T-cell (primary cell): ENCODE measurements at regions not wholly inside any gene's neighbourhood (a gene's known extent, or its start where the extent isn't known, plus 50 kb on each side); places are given as distances from the start of the nearest gene placed in this dataset.

Experiments
- ATAC-seq, 4 experiments: fragments of 200-7000 bp in 3 of 4; fragments of 150-1000 bp in 1 of 4; cut with Tn5 transposase; replicated peaks in 1 of 4; 1 replicate in 3 of 4; 2 replicates in 1 of 4; pipeline ENCODE4 v1.10.0; 2021; ENCODE audit warnings: moderate library complexity in 3 of 4, mild to moderate bottlenecking in 2 of 4, moderate number of reproducible peaks in 1 of 4
- CTCF ChIA-PET, 2 donors: fragments of 300-600 bp; sonication (Branson Sonifier 250); formaldehyde crosslinking; loops; one replicate each; lab custom pipeline; 2022; ENCODE audit warnings: antibody characterized with exemption in 2 of 2; lab: Charles Lee
- POLR2A ChIA-PET, 2 donors: fragments of 300-600 bp; sonication (Branson Sonifier 250); formaldehyde crosslinking; loops; one replicate each; lab custom pipeline; 2022; ENCODE audit warnings: antibody characterized with exemption in 2 of 2; lab: Charles Lee
- DNase-seq, 35 experiments: peaks; one replicate each; pipeline versions ENCODE4 v3.0.0 to v3.0.0-alpha.2; 2013 to 2023
- H3K27ac ChIP-seq: one replicate; pipeline ENCODE4 v1.5.1; 2013; ENCODE audit warnings: low read length
- H3K27me3 ChIP-seq, 2 experiments: replicated peaks in 1 of 2; 1 replicate in 1 of 2; 2 replicates in 1 of 2; pipeline versions ENCODE4 v1.6.1 to v1.7.0; 2013; ENCODE audit warnings: low read length in 1 of 2, mixed read lengths in 1 of 2; ENCODE audit not compliant: control insufficient read depth in 2 of 2, insufficient read depth in 2 of 2; ENCODE audit errors: extremely low read depth in 1 of 2
- H3K36me3 ChIP-seq, 2 donors: 1 replicate in 1 of 2; 2 replicates in 1 of 2; pipeline versions ENCODE4 v1.6.1 to v1.7.0; 2013; ENCODE audit warnings: low read length in 1 of 2; ENCODE audit not compliant: control insufficient read depth in 2 of 2, insufficient read depth in 1 of 2; ENCODE audit errors: extremely low read depth in 1 of 2
- H3K4me1 ChIP-seq, 2 experiments: 1 replicate in 1 of 2; 2 replicates in 1 of 2; pipeline versions ENCODE4 v1.6.1 to v1.7.0; 2013; ENCODE audit warnings: low read length in 2 of 2, mixed read lengths in 1 of 2; ENCODE audit not compliant: insufficient read depth in 2 of 2, control insufficient read depth in 1 of 2; ENCODE audit errors: extremely low read depth in 1 of 2
- H3K4me3 ChIP-seq, 2 donors: 1 replicate in 1 of 2; 2 replicates in 1 of 2; pipeline versions ENCODE4 v1.5.1 to v1.7.0; 2013; ENCODE audit warnings: mild to moderate bottlenecking in 2 of 2, low read length in 1 of 2, moderate library complexity in 1 of 2; ENCODE audit not compliant: control insufficient read depth in 1 of 2; ENCODE audit errors: extremely low read depth in 1 of 2
- H3K9me3 ChIP-seq: 2 replicates; pipeline ENCODE4 v1.7.0; 2013
- H3K27ac Mint-ChIP-seq, 2 donors: one replicate each; pipeline ENCODE4 v1.8.0; 2020 to 2021; ENCODE audit warnings: mild to moderate bottlenecking in 2 of 2, mixed read lengths in 2 of 2
- H3K27me3 Mint-ChIP-seq, 2 donors: one replicate each; pipeline ENCODE4 v1.8.0; 2021 to 2022; ENCODE audit warnings: mixed read lengths in 2 of 2
- H3K36me3 Mint-ChIP-seq: one replicate; pipeline ENCODE4 v1.8.0; 2021; ENCODE audit warnings: mixed read lengths
- H3K4me1 Mint-ChIP-seq, 3 donors: one replicate each; pipeline ENCODE4 v1.8.0; 2020 to 2022; ENCODE audit warnings: mixed read lengths in 3 of 3, mild to moderate bottlenecking in 1 of 3
- H3K4me3 Mint-ChIP-seq, 3 donors: one replicate each; pipeline ENCODE4 v1.8.0; 2020 to 2022; ENCODE audit warnings: mild to moderate bottlenecking in 3 of 3, mixed read lengths in 3 of 3, moderate library complexity in 3 of 3
- H3K9me3 Mint-ChIP-seq, 3 donors: one replicate each; pipeline ENCODE4 v1.8.0; 2020 to 2022; ENCODE audit warnings: mixed read lengths in 3 of 3
- WGBS: methylation state at CpG from one replicate; pipeline ENCODE4 v1.1.5; 2013; ENCODE audit warnings: missing lambda C conversion rate; ENCODE audit not compliant: insufficient coverage; 5-methylcytosine and 5-hydroxymethylcytosine counted together

GRCh38 chr10:62466590-62466989 lies 92.4 kb downstream of the ZNF365 start:
- Mint-ChIP-seq H3K27me3 (peaks cover 0 to 4% of the 10 kb centered on the region in 2 donors), H3K9me3 (no peaks in the 10 kb centered on the region), H3K36me3 (no peaks in the 10 kb centered on the region), H3K4me1 (no peaks in the 10 kb centered on the region), H3K27ac (no peak overlapping the region), H3K4me3 (no peak overlapping the region)
- Histone ChIP-seq H3K4me1 (no peaks in the 10 kb centered on the region), H3K27me3 (peaks cover 0 to 3% of the 10 kb centered on the region in 2 experiments), H3K9me3 (no peaks in the 10 kb centered on the region), H3K27ac (no peak overlapping the region), H3K4me3 (no peak overlapping the region), H3K36me3 (no peaks in the 10 kb centered on the region)
- ATAC-seq (no peak), DNase-seq (no peak)
- ChIA-PET POLR2A (no interaction called here), CTCF (no interaction called here)
- no CpG with 5 or more reads among the region's 1 CpG for WGBS

GRCh38 chr10:62467527-62467926 lies 93.4 kb downstream of the ZNF365 start:
- Mint-ChIP-seq H3K27me3 (peaks cover 2 to 9% of the 10 kb centered on the region in 2 donors), H3K4me1 (no peaks in the 10 kb centered on the region), H3K9me3 (no peaks in the 10 kb centered on the region), H3K4me3 (no peak overlapping the region), H3K27ac (no peak overlapping the region), H3K36me3 (no peaks in the 10 kb centered on the region)
- peaks cover 0 to 3% of the 10 kb centered on the region in 2 experiments for H3K27me3 ChIP-seq
- ChIA-PET POLR2A (no interaction called here), CTCF (no interaction called here)
- no peak for ATAC-seq
- H3K36me3 ChIP-seq = no peaks in the 10 kb centered on the region
- H3K4me3 ChIP-seq = no peak overlapping the region
- no peaks in the 10 kb centered on the region for H3K4me1 ChIP-seq
- H3K9me3 ChIP-seq = no peaks in the 10 kb centered on the region
- no peak overlapping the region for H3K27ac ChIP-seq
- 100% methylated on average over 1 of the region's 2 CpGs for WGBS
- no peak for DNase-seq

DNA sequence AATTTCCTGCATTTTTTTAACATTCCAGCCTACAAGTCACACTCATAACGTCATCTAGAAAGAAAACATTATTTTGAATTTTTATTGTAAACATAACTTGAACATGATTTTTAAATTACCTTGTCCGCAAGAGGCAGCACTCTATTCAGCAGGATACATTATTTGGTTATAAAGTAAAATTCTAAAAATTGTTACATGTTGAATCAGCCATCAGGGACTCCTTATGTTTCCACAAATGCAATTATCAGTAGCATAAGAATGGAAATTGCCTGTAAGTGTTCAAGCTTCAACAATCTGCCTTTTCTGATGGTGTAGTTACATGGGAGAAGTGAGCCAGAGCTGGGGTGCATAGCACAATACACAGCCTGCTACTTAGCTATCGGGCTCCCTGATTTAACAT lies 97.5 kb downstream of the ZNF365 start:
- Mint-ChIP-seq H3K27ac (no peak overlapping the region), H3K4me1 (no peaks in the 10 kb centered on the region), H3K4me3 (no peak overlapping the region), H3K36me3 (no peaks in the 10 kb centered on the region), H3K27me3 (peaks cover 4 to 17% of the 10 kb centered on the region in 2 donors), H3K9me3 (no peaks in the 10 kb centered on the region)
- H3K36me3 ChIP-seq = no peaks in the 10 kb centered on the region
- H3K27ac ChIP-seq = no peak overlapping the region
- WGBS = no CpG with 5 or more reads among the region's 3 CpGs
- DNase-seq (no peak), ATAC-seq (no peak)
- no peak overlapping the region for H3K4me3 ChIP-seq
- ChIA-PET POLR2A (no interaction called here), CTCF (no interaction called here)
- H3K9me3 ChIP-seq = no peaks in the 10 kb centered on the region
- no peaks in the 10 kb centered on the region for H3K4me1 ChIP-seq
- H3K27me3 ChIP-seq = no peaks in the 10 kb centered on the region

DNA sequence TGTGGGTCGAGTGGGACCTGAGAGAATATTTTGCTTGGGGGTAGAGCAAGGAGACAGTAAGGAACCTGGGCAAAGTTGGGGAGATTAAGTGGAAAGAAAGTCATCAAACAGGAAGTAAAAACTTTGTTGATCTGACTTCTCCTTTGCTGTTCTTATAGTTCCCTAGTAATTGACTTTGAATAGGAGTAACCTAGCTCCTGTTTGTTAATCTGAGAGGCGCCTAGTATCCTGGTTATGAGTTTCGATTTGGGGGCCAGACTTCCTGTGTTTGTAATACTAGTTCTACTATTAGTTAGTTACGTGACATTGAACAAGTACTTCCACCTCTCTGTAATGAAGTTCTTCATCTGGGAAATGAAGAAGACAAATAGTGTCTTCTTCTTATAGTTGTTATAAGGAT lies 99.1 kb downstream of the ZNF365 start:
- Mint-ChIP-seq H3K27me3 (peaks cover 5 to 19% of the 10 kb centered on the region in 2 donors), H3K27ac (no peak overlapping the region), H3K4me1 (no peaks in the 10 kb centered on the region), H3K36me3 (no peaks in the 10 kb centered on the region), H3K4me3 (no peak overlapping the region), H3K9me3 (no peaks in the 10 kb centered on the region)
- Histone ChIP-seq H3K4me1 (no peaks in the 10 kb centered on the region), H3K27me3 (no peaks in the 10 kb centered on the region), H3K27ac (no peak overlapping the region), H3K4me3 (no peak overlapping the region), H3K9me3 (no peaks in the 10 kb centered on the region), H3K36me3 (no peaks in the 10 kb centered on the region)
- DNase-seq (no peak), ATAC-seq (no peak)
- CTCF ChIA-PET = interaction anchor here in 1 of 2 donors (0.6 kb wide), 1 partner anchor 10 kb away, joined by 3 read pairs; no protein-coding TSS in a partner anchor
- no CpG with 5 or more reads among the region's 4 CpGs for WGBS
- POLR2A ChIA-PET = interaction anchor here in 1 of 2 donors (0.6 kb wide), 1 partner anchor 9 kb away, joined by 3 read pairs; no protein-coding TSS in a partner anchor

DNA sequence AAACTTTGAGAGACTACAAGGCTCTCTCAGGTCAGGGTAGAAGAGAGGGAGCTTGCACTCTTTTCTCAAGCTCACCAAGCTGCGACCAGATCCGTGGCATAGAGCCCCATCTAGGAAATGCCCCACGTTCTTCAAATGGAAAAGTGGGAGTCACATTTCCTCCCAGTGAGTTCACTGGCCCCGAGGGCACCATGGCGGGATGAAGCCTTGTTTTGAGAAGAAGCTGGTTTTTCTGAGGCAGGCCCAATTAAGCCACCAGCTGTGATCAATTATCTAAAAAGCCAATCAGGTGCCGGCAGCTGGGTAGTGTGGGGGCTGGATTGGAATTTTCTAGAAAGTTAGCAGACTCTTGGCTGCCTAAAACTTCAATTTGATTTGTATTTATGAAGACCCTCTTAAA lies 101.4 kb downstream of the ZNF365 start:
- Histone ChIP-seq H3K27ac (no peak overlapping the region), H3K4me1 (no peaks in the 10 kb centered on the region), H3K9me3 (no peaks in the 10 kb centered on the region), H3K36me3 (no peaks in the 10 kb centered on the region), H3K27me3 (no peaks in the 10 kb centered on the region), H3K4me3 (no peak overlapping the region)
- DNase-seq (no peak), ATAC-seq (no peak)
- WGBS = 93% methylated on average over 3 of the region's 6 CpGs
- ChIA-PET CTCF (interaction anchor here in 1 of 2 donors (1.0 kb wide), 1 partner anchor 117 kb away, joined by 3 read pairs; no protein-coding TSS in a partner anchor), POLR2A (no interaction called here)
- Mint-ChIP-seq H3K27me3 (peaks cover 5 to 24% of the 10 kb centered on the region in 2 donors), H3K36me3 (no peaks in the 10 kb centered on the region), H3K9me3 (no peaks in the 10 kb centered on the region), H3K27ac (no peak overlapping the region), H3K4me1 (no peaks in the 10 kb centered on the region), H3K4me3 (no peak overlapping the region)

GRCh38 chr10:62479523-62479922 lies 105.4 kb downstream of the ZNF365 start:
- Histone ChIP-seq H3K36me3 (no peaks in the 10 kb centered on the region), H3K4me3 (no peak overlapping the region), H3K9me3 (no peaks in the 10 kb centered on the region), H3K4me1 (no peaks in the 10 kb centered on the region), H3K27ac (no peak overlapping the region), H3K27me3 (no peaks in the 10 kb centered on the region)
- no peak for ATAC-seq
- ChIA-PET POLR2A (no interaction called here), CTCF (no interaction called here)
- WGBS = 100% methylated on average over 2 of the region's 4 CpGs
- Mint-ChIP-seq H3K36me3 (no peaks in the 10 kb centered on the region), H3K9me3 (no peaks in the 10 kb centered on the region), H3K27me3 (peaks cover 2 to 8% of the 10 kb centered on the region in 2 donors), H3K4me1 (peaks cover 0 to 7% (median 2%) of the 10 kb centered on the region in 3 donors), H3K4me3 (no peak overlapping the region), H3K27ac (no peak overlapping the region)
- no peak for DNase-seq

- H3K36me3 ChIP-seq = no peaks in the 10 kb centered on the region
- H3K4me3 ChIP-seq = no peak overlapping the region
- Mint-ChIP-seq H3K27ac (no peak overlapping the region), H3K4me3 (no peak overlapping the region), H3K4me1 (peaks cover 0 to 7% (median 2%) of the 10 kb centered on the region in 3 donors), H3K27me3 (peaks cover 2 to 7% of the 10 kb centered on the region in 2 donors), H3K36me3 (no peaks in the 10 kb centered on the region), H3K9me3 (no peaks in the 10 kb centered on the region)
- DNase-seq (no peak), ATAC-seq (no peak)
- no peaks in the 10 kb centered on the region for H3K4me1 ChIP-seq
- H3K9me3 ChIP-seq = no peaks in the 10 kb centered on the region
- no peaks in the 10 kb centered on the region for H3K27me3 ChIP-seq
- ChIA-PET POLR2A (no interaction called here), CTCF (no interaction called here)
- no peak overlapping the region for H3K27ac ChIP-seq
- no CpG with 5 or more reads among the region's 1 CpG for WGBS
Measured at GRCh38 chr10:62480196-62480595, 106.0 kb downstream of the ZNF365 start.
